GM19328 (cell line): ENCODE measurements at regions not wholly inside any gene's neighbourhood (a gene's known extent, or its start where the extent isn't known, plus 50 kb on each side); places are given as distances from the start of the nearest gene placed in this dataset.
"Not testable (repeated sequence)": the region's sequence is repeated elsewhere in the genome, so short reads cannot be mapped to it uniquely, and the experiment has no call there.

Source experiments
- ATAC-seq: cut with Tn5 transposase; IDR thresholded peaks from one replicate; pipeline ENCODE4 v1.9.1; 2021; ENCODE audit warnings: mild to moderate bottlenecking, moderate library complexity; ENCODE audit not compliant: unreplicated experiment

GRCh38 chr6:100101644-100102043, 107.6 kb upstream of the MCHR2 start:
- no peak for ATAC-seq

DNA sequence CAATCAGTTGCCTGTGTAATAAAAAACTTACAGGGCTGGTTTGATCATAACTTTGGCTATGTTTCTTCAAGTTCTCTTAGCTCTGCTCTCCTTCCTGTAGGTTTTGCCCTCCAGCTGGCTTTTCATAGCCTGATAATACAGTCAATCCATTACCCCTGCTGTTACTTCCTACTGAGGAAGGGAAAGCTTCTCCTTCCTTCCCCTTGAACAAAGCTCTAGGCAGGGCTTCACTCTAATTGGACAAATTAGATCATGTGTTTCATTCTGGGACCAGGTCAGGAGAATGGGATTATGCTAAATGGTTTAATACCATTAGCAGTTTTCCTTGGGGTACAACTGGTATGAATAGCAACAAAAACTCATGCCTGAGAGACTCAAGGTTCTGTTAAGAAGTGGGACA, 106.8 kb upstream of the MCHR2 start:
- ATAC-seq: no peak

DNA sequence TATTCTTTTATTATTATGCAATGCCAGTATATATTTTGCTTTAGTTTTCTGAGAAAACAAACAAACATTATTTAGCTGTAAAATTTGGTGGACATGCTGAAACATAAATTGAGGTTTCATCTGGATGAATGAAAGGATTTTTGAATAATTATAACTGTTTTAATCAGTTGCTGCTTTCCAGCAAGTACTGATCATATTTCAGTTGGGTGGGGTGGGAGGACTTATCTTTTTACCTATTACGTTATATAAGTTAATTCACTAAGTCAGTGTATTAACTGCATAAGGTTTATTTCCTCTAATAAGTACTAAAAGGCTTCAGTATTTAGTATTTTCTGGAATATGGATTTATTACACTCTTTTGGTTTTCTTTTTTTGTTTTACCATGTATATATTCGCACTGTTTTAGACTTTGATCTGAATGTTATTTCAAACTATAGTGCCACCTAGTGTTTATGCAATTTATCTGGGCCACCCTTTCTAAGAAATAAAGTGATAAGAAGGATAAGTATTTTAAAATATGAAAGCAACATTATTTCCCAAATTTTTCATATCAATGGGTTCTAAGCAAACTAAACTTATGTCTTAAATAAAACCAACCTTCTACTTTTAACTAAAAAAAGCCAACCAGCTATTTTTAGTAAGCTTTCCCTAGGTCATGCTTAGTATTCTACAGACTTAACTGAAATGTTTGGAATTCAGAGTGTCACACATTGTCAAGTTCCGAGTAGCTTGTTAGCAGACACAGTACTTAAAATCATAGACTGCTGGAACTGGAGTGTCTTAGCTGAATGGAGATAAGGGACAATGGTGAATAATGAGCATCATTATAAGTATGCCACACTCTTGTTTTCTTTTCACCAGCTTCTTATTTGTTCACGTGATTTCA, 105.4 kb upstream of the MCHR2 start:
- no peak for ATAC-seq

GRCh38 chr6:100096936-100097335, 102.9 kb upstream of the MCHR2 start:
- no peak for ATAC-seq

- no peak for ATAC-seq
Observed at GRCh38 chr6:100096341-100096740, 102.3 kb upstream of the MCHR2 start.

DNA sequence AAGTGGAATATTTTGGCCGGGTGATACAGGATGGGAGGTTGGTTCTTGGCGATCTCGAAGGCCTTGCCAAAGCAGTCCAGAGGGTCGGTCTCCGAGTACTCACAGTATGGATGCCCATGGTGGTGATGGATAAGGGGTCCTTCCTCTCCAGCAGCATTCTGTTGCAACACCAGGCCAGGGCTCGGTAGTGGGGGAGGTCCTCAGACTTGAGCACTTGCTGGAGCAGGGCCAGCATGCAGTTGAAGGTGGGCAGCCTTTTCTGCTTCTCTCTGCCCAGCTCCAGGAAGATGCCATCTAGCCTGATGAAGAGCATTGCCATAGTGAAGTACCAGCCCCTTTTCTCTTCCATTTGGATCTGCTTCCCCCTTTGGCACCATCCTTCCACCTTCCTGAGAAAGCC, 99.4 kb upstream of the MCHR2 start:
- ATAC-seq: no peak

DNA sequence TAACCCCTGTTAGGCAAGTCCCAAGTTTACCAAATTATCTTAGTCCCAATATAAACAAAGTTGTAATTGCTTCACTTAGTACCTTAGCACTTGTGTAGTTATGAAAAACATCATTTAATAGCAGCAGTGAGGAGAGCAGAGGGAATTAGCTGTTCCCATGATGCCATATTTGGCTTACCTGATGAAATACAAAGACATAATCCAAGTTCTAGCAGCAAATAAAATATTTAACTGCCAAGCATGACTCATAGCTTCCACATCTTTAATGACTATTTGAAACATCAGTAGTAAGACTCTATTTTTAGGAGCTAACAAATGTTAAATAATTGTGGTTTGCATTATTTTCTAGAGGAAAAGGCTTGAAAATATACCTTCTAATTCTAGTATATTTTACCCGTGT, 94.0 kb upstream of the MCHR2 start:
- ATAC-seq: no peak

DNA sequence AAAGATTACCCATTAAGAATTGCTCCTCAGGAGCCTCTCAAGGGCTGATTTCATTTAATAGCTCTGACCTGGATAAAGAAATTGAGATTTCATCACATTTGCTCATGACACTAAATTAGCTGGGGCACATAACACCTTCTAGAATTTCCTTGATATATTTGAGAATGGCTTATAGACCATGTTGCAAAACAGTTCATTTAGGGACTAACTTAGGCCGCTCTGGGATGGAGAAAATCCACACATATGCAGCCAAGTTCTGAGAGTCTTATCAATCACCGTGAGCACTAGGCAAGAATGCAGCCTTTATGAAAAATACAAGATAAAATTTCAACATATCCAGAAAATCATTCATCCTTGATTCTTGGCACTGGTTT, 91.0 kb upstream of the MCHR2 start:
- no peak for ATAC-seq

- no peak for ATAC-seq
Observed at GRCh38 chr6:100084316-100084990, 90.4 kb upstream of the MCHR2 start.

GRCh38 chr6:100078509-100078908, 84.5 kb upstream of the MCHR2 start:
- ATAC-seq: peak; percentile 68

GRCh38 chr6:100065348-100065747, 71.3 kb upstream of the MCHR2 start:
- no peak for ATAC-seq

- ATAC-seq: no peak
Observed at GRCh38 chr6:100062621-100063020, 68.6 kb upstream of the MCHR2 start.

GRCh38 chr6:100057941-100058340, 63.9 kb upstream of the MCHR2 start:
- ATAC-seq: no peak

DNA sequence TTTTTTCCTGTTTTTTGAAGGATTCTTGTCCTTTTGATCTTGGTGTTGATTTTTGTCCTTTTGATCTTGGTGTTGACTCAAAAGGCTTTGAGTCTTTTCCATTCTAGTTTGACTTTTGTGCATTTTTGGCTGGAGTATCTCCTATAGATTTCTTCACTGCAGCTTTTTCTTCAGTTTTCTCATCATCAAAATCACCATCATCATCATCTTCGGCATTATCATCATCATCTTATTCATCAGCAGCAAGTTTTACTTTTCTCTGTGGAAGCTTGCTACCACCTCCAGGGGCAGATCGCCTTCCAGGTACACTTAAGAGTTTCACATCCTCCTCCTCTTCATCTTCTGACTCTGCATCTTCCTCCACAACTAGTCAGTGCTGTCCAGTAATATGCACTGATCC, 56.5 kb upstream of the MCHR2 start:
- ATAC-seq: no peak

- ATAC-seq: not testable (repeated sequence)
Observed at GRCh38 chr6:100043961-100044360, 49.9 kb upstream of the MCHR2 start.
